GM21619 (cell line): ENCODE measurements at regions not wholly inside any gene's neighbourhood (a gene's known extent, or its start where the extent isn't known, plus 50 kb on each side); places are given as distances from the start of the nearest gene placed in this dataset.
"Not testable (repeated sequence)": the region's sequence is repeated elsewhere in the genome, so short reads cannot be mapped to it uniquely, and the experiment has no call there.

Experiments
- ATAC-seq: cut with Tn5 transposase; IDR thresholded peaks from one replicate; pipeline ENCODE4 v1.9.1; 2021; ENCODE audit not compliant: unreplicated experiment

DNA sequence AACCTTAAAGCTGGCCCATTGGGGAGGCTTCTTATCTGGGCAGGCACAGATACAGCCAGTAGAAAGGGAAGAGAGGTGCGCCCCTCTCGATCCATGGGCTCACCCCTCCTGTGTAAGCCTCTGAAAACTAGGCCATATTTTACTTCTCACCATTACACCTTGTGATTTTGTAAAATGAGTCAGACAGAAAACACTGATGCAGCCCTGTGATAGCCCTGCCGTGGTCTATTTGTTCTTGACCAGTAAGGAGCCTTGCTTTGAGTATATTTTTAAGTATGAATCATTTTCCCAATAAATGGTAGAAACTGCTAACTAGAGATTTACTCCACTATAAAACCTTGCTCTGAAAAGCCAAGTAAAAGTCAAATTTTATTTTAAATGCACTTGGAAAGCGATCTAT, 329.8 kb upstream of the MBL2 start:
- no peak for ATAC-seq

- no peak for ATAC-seq
Measured at GRCh38 chr10:53093878-53094277, 321.3 kb upstream of the MBL2 start.

GRCh38 chr10:53091574-53091973, 319.0 kb upstream of the MBL2 start:
- ATAC-seq, result no peak

DNA sequence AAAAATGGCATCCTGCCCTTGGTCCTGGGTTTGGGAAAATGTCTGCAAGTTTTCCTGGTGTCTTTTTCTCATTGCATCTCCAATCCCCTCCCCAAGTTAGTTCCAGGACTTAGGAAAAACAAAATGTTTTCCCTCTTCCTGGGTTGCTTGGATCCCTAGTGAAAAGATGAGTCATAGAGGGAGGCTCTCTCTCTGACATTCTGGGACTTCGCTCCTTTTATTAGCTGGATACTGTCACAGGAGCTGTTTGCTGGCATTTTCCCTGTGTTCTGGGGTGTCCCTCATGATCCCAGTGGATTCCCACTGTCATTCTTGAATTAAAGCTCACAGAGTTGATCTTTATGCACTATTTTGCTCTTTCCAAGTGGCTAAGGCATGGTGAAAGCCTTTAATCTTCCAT, 316.4 kb upstream of the MBL2 start:
- ATAC-seq, result no peak

DNA sequence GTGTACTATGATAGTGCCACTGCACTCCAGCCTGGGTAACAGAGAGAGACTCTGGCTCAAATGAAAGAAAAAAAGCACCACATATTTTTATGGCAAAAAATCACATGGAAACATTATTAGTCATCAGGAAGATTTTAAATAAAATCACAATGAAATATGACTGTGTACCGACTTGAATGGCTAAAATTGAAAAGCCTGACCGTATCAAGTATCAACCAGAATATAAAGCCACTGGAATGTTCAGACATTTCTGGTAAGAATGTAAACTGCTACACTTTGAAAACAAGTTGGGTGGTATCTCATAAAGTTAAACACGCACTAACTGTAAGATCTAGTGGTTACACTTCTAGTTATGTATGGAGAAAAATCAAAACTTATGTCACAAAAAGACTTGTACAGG, 306.7 kb upstream of the MBL2 start:
- no peak for ATAC-seq

DNA sequence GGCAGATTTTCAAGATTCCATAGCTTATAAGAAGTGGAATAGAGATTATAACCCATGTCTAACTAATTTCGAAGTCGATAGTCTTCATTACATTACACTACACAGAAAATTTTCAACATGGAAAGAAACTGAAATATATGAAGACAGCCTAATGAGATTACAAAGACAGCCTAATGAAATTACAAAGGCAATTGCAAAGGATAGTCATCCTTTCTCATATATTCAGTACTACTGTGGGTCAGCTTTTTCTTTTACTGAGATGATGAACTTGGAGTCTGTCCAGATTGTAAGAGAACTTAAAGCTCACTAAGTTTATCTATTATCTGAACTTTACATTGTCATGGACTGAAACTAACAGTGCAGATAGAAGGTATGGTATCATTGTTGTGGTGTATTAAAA, 304.4 kb upstream of the MBL2 start:
- no peak for ATAC-seq

- ATAC-seq, result no peak
Measured at GRCh38 chr10:53075469-53075868, 302.9 kb upstream of the MBL2 start.

DNA sequence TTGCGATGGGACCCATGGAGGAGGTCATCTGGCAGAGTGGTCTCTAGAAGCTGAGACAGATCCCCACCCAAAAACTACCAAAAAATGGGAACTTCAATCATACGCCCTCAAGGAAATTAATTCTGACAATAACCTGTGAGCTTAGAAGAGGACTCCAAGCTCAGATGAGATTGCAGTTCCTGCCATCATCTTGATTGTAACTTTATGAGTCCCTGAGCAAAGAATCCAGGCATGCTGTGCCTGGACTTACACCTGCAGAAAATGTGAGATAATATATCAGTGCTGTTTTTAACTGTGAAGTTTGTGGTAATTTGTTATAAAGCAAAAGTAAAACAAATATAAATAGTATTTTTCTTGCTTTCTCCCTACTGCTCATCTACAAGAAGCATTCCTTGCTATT, 299.6 kb upstream of the MBL2 start:
- no peak for ATAC-seq

DNA sequence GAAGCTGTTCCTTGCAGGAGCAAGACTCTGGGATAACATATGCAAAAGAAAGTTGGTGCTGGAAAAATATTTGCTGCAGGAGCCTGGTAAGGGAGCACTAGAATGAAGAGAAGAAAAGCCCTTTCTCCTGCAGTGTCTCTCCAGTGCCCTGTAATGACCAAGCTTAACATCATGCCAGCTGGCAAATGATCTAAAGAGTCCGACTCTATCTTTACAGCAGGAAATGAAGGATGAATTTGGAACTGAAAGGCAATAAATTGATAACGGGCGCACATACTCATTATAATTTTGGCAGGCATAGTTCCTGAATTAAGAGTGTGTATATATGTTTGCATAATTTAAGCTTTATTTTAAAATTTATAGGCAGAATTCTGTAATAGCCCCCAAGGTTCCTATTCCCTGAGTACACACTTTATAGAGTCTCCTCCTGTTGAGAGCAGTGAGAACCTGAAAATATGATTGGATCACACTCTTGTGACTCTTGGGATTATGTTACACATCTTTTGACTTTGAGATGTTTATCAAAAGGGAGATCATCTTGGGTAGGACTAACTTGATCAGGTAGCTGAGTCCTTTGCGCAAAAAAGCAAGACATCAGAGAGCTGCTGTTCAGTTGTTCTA, 299.0 kb upstream of the MBL2 start:
- no peak for ATAC-seq

DNA sequence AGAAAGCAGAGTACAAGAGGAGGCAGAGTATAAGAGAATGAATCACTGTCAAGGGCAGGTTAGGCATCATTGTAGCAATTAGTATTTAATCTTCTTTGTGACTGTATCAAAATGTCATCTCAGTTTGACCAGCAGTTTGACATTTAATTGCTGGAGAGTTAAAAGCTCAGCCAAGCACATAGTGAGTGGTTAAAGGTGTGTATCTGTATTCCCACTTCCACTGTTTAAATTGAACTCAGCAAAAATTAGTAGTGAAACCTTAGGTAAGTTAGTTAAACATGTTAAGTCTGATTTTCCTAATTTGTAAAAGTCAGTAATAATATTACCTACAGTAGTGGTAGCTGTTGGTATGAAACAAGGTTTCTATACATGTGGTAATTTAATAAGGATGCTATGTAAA, 296.4 kb upstream of the MBL2 start:
- ATAC-seq, result no peak

- ATAC-seq, result no peak
Measured at GRCh38 chr10:53064614-53065013, 292.0 kb upstream of the MBL2 start.

DNA sequence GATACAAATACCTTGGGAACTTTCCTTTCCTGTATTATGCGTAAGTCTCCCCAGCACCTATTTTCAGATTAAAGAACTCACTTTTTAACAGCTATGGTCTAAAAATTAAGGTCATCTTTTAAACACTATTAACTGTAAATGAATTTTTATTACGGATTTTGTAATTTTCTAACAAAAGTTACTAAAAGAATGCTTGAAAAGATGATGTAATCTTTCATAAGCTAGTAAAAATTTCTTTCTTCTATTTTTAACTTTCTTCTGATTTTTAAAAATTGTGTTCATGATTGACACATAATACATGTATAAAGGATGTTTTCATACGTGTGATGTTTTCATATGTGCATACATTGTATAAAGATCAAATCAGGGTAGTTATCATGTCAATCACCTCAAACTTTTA, 291.2 kb upstream of the MBL2 start:
- ATAC-seq, result no peak

DNA sequence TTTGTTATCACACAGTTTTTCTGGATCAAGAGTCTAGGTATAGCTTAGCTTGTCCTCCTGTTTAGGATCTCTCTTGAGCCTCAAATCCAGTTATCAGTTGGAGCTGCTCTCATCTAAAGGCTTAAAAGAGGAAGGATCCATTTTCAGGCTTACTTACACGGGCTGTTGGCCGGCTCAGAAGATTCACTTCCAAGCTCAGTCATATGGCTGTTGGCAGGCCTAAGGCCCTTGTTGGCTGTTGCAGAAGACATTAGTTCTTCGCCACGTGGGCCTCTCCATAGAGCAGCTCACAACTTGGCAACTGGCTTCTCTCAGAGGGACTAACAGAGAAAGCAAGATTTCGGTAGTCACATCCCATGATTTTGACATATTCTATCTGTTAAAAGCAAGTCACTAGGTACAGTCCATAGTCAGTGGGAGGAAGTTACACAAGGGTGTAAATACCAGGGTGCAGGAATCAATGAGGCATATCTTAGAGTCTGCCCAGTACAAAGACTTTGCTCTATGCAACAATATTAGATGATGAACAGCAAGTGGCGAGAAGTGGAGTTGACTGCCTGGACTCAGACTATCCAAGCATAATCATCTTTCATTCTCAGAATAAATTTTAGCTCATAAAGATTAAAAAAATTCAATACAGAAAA, 280.1 kb upstream of the MBL2 start:
- no peak for ATAC-seq

GRCh38 chr10:53045315-53045714, 272.7 kb upstream of the MBL2 start:
- ATAC-seq, result no peak

DNA sequence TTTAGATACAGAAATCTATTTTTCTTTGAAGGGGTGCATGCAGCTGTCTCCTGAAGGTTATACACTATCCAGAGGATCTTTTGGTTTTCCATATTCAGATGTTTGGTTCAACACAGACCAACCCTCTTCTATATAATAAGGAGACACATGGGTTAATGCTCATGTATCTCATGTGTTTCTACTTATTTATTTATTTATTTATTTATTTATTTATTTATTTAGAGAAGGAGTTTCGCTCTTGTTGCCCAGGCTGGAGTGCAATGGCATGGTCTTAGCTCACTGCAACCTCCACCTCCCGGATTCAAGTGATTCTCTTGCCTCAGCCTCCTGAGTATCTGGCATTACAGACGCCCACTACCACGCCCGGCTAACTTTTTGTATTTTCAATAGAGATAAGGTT, 263.2 kb upstream of the MBL2 start:
- not testable (repeated sequence) for ATAC-seq

DNA sequence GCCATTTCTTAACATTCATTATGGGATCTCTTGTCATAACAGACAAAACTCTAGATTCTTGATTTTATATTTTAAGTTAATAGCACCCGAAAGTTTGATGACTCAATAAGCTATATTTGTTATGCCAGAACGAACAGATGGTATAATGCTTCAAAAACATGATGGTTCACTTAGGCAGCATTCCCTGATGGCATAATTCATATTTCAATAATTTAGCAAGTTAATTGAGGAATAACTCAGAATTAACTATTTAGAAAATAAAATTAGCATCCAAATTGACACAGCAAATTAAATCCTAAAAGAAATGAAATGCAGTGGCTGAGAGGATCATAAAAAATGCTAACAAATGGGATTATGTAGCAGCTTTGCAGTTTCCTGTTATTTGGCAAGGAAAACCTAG, 260.8 kb upstream of the MBL2 start:
- no peak for ATAC-seq

- not testable (repeated sequence) for ATAC-seq
Measured at GRCh38 chr10:53029872-53030849, 257.6 kb upstream of the MBL2 start.

DNA sequence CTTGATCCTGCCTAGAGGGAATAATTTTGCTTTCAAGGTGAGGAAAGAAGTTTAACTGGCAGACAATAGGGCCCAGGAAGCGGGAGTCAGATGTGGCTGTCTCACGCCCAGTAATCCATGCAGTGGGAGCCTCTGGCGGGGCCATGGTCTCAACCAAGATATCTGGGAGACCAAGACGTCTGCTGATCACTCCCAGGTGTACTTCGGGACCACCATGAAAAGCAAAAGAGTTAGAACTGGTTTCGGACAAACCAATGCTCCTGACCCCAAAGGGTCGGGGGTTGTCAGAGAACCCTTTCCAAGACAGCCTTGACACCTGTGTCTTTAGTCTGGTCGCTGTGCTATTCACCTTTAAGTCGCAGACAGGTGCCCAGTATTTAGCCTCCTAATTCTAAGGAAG, 256.9 kb upstream of the MBL2 start:
- no peak for ATAC-seq

DNA sequence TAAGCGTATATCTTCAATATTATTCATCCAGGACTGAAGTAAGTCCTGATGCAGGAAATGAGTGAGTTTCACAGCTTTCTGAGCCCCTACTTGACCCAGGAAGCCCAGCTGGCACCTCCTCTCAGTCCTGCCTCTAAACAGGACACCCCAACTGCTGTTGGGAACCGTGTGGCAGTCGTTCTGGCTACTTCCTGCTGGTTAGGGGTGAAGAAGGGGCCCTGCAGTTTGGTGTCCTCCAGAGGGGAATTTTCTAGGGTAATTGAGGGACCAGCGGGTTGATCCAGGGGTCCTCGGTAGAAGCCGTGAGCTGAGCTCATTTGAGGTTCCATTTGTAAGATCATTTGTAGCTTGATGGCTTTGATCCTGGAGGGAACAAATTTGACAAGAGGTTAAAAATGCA, 253.2 kb upstream of the MBL2 start:
- not testable (repeated sequence) for ATAC-seq

- no peak for ATAC-seq
Measured at GRCh38 chr10:53025172-53025711, 252.7 kb upstream of the MBL2 start.

GRCh38 chr10:53023411-53023810, 250.8 kb upstream of the MBL2 start:
- no peak for ATAC-seq

GRCh38 chr10:53022611-53023088, 250.1 kb upstream of the MBL2 start:
- ATAC-seq, result no peak
